Karpas-422 (cell line): ENCODE measurements at regions not wholly inside any gene's neighbourhood (a gene's known extent, or its start where the extent isn't known, plus 50 kb on each side); places are given as distances from the start of the nearest gene placed in this dataset.

Experiments
- DNase-seq: peaks from one replicate; pipeline ENCODE4 v3.0.0-alpha.2; 2015
- H2AFZ ChIP-seq: fragments of 200-600 bp; sonication (generic); 2 replicates; pipeline ENCODE4 v1.6.1; 2014; ENCODE audit warnings: antibody characterized with exemption, low read length, mixed read lengths
- H3K27ac ChIP-seq: fragments of 200-600 bp; sonication (generic); 2 replicates; pipeline ENCODE4 v1.5.1; 2014; ENCODE audit warnings: mild to moderate bottlenecking, low read length, moderate library complexity
- H3K27me3 ChIP-seq: fragments of 200-600 bp; sonication (generic); 2 replicates; pipeline ENCODE4 v1.6.1; 2014; ENCODE audit warnings: low read length, mixed read lengths
- H3K36me3 ChIP-seq: fragments of 200-600 bp; sonication (generic); 2 replicates; pipeline ENCODE4 v1.6.1; 2014; ENCODE audit warnings: low read length, mixed read lengths; ENCODE audit not compliant: insufficient read depth
- H3K4me1 ChIP-seq: fragments of 200-600 bp; sonication (generic); 2 replicates; pipeline ENCODE4 v1.6.1; 2014; ENCODE audit warnings: mild to moderate bottlenecking, low read length, mixed read lengths
- H3K4me2 ChIP-seq: fragments of 200-600 bp; sonication (generic); 2 replicates; pipeline ENCODE4 v1.6.1; 2014; ENCODE audit warnings: low read length, low read depth, mild to moderate bottlenecking; ENCODE audit not compliant: poor library complexity, severe bottlenecking
- H3K4me3 ChIP-seq: fragments of 200-600 bp; sonication (generic); 2 replicates; pipeline ENCODE4 v1.5.1; 2014; ENCODE audit warnings: mild to moderate bottlenecking, antibody characterized with exemption, low read length, mixed read lengths
- H3K79me2 ChIP-seq: fragments of 200-600 bp; sonication (generic); 2 replicates; pipeline ENCODE4 v1.6.1; 2014; ENCODE audit warnings: mild to moderate bottlenecking, low read length, mixed read lengths
- H3K9ac ChIP-seq: fragments of 200-600 bp; sonication (generic); 2 replicates; pipeline ENCODE4 v1.6.0; 2014; ENCODE audit warnings: low read length
- H3K9me2 ChIP-seq: fragments of 200-600 bp; sonication (generic), shearing (Covaris generic); replicated peaks from 2 replicates; pipeline ENCODE4 v1.6.0; 2014; ENCODE audit warnings: mild to moderate bottlenecking, low read length, moderate library complexity; ENCODE audit not compliant: insufficient read depth
- H3K9me3 ChIP-seq: fragments of 300-700, 200-600 bp; sonication (generic); 2 replicates; pipeline ENCODE4 v1.6.1; 2014; ENCODE audit warnings: low read length, mixed read lengths
- H4K20me1 ChIP-seq: fragments of 200-600 bp; sonication (generic); 2 replicates; pipeline ENCODE4 v1.6.1; 2014; ENCODE audit warnings: mild to moderate bottlenecking, antibody characterized with exemption, low read length, low read depth; ENCODE audit not compliant: insufficient read depth

DNA sequence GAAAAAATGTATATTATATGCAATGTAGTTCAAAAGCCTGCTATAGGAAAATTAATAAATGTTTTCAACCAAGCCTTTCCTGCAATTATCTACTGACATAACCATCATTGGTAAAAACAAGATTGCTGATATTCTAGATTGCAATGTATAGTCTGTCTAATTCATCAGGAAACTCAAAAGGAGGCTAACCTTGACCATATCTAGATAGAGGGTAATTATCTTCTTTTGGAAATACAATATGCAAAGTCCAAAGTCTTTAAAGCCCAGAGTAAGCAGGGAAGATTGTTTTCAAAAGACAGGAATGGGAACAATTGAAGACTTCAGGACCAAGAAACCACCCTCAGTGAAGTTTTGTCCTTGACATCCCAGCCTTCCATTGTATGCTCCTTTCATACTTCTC, 123.1 kb upstream of the GLRA2 start:
- H3K4me2 ChIP-seq, result no peak overlapping the region
- no peaks in the 10 kb centered on the region for H3K36me3 ChIP-seq
- H3K27ac ChIP-seq, result no peak overlapping the region
- H3K9me2 ChIP-seq, result no peaks in the 10 kb centered on the region
- H3K9me3 ChIP-seq, result no peaks in the 10 kb centered on the region
- no peaks in the 10 kb centered on the region for H3K27me3 ChIP-seq
- H2AFZ ChIP-seq, result no peak overlapping the region
- H3K9ac ChIP-seq, result no peak overlapping the region
- no peak for DNase-seq
- H4K20me1 ChIP-seq, result no peaks in the 10 kb centered on the region
- no peaks in the 10 kb centered on the region for H3K79me2 ChIP-seq
- peaks cover 7% of the 10 kb centered on the region for H3K4me1 ChIP-seq
- H3K4me3 ChIP-seq, result no peak overlapping the region

DNA sequence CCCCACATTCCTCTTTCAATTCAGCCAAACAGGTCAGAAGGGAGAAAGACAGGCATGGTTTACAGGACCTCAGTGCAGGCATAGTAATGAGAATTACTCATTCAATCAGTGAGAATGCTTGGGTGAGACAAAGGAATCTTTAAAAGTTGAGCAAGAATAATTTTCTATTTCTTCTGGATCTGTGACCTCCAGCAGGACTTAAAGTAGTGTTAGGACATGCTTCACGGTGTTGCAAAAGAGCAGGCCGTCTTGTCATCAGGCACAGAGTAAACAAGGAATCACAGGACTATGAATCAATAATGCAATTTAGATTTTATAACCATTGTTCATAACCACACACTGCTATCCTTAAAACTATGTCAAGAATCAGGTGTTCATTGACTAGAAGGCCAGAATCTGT, 130.6 kb upstream of the GLRA2 start:
- H3K4me3 ChIP-seq, result no peak overlapping the region
- H3K4me1 ChIP-seq, result no peaks in the 10 kb centered on the region
- no peaks in the 10 kb centered on the region for H4K20me1 ChIP-seq
- H3K9ac ChIP-seq, result no peak overlapping the region
- H3K4me2 ChIP-seq, result no peak overlapping the region
- no peaks in the 10 kb centered on the region for H3K36me3 ChIP-seq
- no peaks in the 10 kb centered on the region for H3K9me3 ChIP-seq
- H2AFZ ChIP-seq, result no peak overlapping the region
- no peaks in the 10 kb centered on the region for H3K79me2 ChIP-seq
- H3K9me2 ChIP-seq, result no peaks in the 10 kb centered on the region
- H3K27me3 ChIP-seq, result no peaks in the 10 kb centered on the region
- DNase-seq, result no peak
- no peak overlapping the region for H3K27ac ChIP-seq

DNA sequence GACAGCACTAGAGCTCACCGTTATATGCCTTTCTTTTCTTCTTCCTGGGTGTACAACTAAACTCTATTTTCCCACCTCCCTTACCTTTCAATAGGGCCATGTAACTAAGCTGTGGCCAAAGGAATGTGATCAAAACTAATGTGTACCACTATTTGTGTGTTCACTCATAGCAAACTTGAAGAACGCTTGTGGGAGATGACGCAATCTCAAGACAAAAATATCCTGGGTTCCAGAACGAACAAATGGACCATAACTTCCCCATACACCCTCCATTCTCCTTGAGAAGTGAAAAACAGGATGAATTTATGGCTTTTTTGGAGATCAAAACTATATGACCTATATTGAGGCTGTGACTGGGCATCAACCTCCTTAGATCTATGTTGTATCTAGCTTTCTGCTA, 139.7 kb upstream of the GLRA2 start:
- Histone ChIP-seq H4K20me1 (no peaks in the 10 kb centered on the region), H3K4me3 (no peak overlapping the region), H3K9ac (no peak overlapping the region), H2AFZ (no peak overlapping the region), H3K9me3 (no peaks in the 10 kb centered on the region), H3K79me2 (no peaks in the 10 kb centered on the region), H3K36me3 (no peaks in the 10 kb centered on the region), H3K27me3 (no peaks in the 10 kb centered on the region), H3K27ac (no peak overlapping the region), H3K9me2 (no peaks in the 10 kb centered on the region), H3K4me2 (no peak overlapping the region), H3K4me1 (no peaks in the 10 kb centered on the region)
- no peak for DNase-seq

DNA sequence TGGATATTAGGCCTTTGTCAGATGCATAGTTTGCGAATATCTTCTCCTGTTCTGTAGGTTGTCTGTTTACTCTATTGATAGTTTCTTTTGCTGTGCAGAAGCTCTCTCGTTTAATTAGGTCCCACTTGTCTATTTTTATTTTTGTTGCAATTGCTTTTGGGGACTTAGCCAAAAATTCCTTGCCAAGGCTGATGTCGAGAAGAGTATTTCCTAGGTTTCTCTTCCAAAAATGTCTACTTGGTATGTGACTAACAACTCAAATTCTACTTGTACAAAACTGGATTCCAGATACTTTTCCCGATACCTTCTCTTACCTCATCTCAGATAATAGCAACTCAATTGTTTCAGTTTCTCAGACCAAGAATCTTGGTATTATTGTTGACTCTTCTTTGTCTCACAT, 142.4 kb upstream of the GLRA2 start:
- no peaks in the 10 kb centered on the region for H4K20me1 ChIP-seq
- no peaks in the 10 kb centered on the region for H3K79me2 ChIP-seq
- H3K27ac ChIP-seq, result no peak overlapping the region
- no peaks in the 10 kb centered on the region for H3K9me3 ChIP-seq
- H3K36me3 ChIP-seq, result no peaks in the 10 kb centered on the region
- no peak overlapping the region for H3K4me2 ChIP-seq
- no peaks in the 10 kb centered on the region for H3K27me3 ChIP-seq
- H3K4me1 ChIP-seq, result no peaks in the 10 kb centered on the region
- H2AFZ ChIP-seq, result no peak overlapping the region
- H3K9me2 ChIP-seq, result no peaks in the 10 kb centered on the region
- no peak overlapping the region for H3K9ac ChIP-seq
- H3K4me3 ChIP-seq, result no peak overlapping the region
- DNase-seq, result no peak

DNA sequence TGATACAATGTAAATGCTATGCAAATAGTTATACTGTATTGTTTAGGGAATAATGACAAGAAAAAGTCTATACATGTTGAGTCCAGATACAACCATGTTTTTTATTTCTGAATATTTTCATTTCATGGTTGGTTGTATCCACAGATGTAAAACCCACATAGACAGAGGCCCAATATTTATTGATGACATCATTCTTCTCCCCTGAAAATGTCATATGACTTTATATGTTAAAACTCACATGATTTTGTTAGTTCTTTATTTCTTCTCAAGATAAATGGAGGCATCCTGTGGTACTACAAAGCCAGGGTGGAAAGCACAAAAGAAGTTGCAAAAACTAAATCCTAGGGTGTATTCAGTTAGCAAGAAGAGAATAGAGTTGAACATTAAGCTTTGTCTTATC, 149.3 kb upstream of the GLRA2 start:
- no peaks in the 10 kb centered on the region for H3K27me3 ChIP-seq
- no peak overlapping the region for H3K9ac ChIP-seq
- no peak for DNase-seq
- H3K4me2 ChIP-seq, result no peak overlapping the region
- no peaks in the 10 kb centered on the region for H3K79me2 ChIP-seq
- no peaks in the 10 kb centered on the region for H4K20me1 ChIP-seq
- no peaks in the 10 kb centered on the region for H3K9me2 ChIP-seq
- H2AFZ ChIP-seq, result no peak overlapping the region
- no peaks in the 10 kb centered on the region for H3K36me3 ChIP-seq
- no peaks in the 10 kb centered on the region for H3K9me3 ChIP-seq
- no peaks in the 10 kb centered on the region for H3K4me1 ChIP-seq
- no peak overlapping the region for H3K27ac ChIP-seq
- H3K4me3 ChIP-seq, result no peak overlapping the region

DNA sequence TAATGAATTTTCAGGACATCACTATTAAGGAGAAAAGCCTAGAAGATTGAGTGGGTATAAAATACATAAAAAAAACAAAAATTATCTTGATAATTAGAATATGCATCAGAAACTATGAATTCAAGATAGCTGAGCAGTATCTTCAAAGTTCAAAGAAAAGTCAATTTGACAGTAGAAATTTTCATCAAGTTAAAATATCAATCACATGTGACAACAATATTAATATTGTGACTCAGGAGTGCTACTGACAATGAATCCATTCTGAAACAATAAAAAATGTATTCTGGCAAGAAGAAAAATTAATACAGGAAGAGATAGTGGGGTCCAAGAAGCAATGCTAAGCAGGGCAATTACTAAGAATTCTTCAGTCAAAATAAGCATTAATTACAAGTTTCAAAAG, 151.9 kb upstream of the GLRA2 start:
- Histone ChIP-seq H3K27me3 (no peaks in the 10 kb centered on the region), H3K9me3 (no peaks in the 10 kb centered on the region), H4K20me1 (no peaks in the 10 kb centered on the region), H3K9me2 (no peaks in the 10 kb centered on the region), H3K4me3 (no peak overlapping the region), H3K36me3 (no peaks in the 10 kb centered on the region), H3K9ac (no peak overlapping the region), H3K4me2 (no peak overlapping the region), H3K4me1 (no peaks in the 10 kb centered on the region), H2AFZ (no peak overlapping the region), H3K27ac (no peak overlapping the region), H3K79me2 (no peaks in the 10 kb centered on the region)
- DNase-seq, result no peak

DNA sequence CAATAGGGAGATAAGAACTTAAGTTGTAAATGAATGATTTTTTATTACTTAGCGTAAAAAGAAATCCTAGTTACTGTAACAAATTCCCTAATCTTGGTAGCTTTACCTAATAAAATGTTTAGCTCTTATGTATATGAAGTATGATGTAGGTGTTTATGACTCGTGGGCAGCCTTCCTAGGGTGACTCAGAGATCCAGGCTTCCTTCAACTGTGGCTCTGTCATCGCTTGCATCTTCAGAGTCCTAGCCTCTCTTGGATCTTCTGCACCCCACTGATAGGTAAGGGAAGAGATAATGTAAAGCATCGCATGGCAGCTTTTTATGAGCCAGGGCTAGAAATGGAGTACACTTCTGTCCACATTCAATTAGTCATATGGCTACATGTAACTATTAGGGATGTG, 165.6 kb upstream of the GLRA2 start:
- no peaks in the 10 kb centered on the region for H3K9me3 ChIP-seq
- no peak overlapping the region for H3K4me2 ChIP-seq
- H3K9ac ChIP-seq, result no peak overlapping the region
- no peaks in the 10 kb centered on the region for H4K20me1 ChIP-seq
- no peaks in the 10 kb centered on the region for H3K36me3 ChIP-seq
- no peaks in the 10 kb centered on the region for H3K4me1 ChIP-seq
- DNase-seq, result no peak
- H3K27me3 ChIP-seq, result no peaks in the 10 kb centered on the region
- no peaks in the 10 kb centered on the region for H3K9me2 ChIP-seq
- no peak overlapping the region for H3K27ac ChIP-seq
- no peak overlapping the region for H2AFZ ChIP-seq
- H3K4me3 ChIP-seq, result no peak overlapping the region
- H3K79me2 ChIP-seq, result no peaks in the 10 kb centered on the region

DNA sequence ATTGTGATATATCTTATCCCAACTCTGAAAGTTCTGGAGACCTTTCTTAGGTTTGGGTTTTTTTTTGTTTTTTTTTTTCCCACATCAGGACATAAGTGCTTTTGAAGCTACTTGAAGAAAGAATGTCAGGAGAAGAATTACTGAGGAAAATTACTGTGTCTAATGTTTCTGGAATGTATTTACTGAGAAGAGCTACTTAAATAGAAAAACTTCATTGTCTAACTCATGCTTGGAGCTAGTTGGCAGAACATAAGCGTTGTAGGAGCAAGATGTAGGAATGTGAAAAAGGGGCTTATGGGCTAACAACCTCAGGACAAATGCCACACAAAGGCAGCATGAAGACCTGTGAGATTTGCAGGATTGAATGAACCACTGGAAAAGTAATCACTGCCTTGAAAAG, 166.6 kb upstream of the GLRA2 start:
- DNase-seq, result no peak
- Histone ChIP-seq H3K9me2 (0 out of 2 replicates have a peak, but pooled peaks cover 2% of the 10 kb centered on the region), H3K4me3 (no peak overlapping the region), H3K27me3 (no peaks in the 10 kb centered on the region), H3K4me1 (no peaks in the 10 kb centered on the region), H3K27ac (no peak overlapping the region), H3K36me3 (no peaks in the 10 kb centered on the region), H3K79me2 (no peaks in the 10 kb centered on the region), H2AFZ (no peak overlapping the region), H3K9ac (no peak overlapping the region), H3K9me3 (no peaks in the 10 kb centered on the region), H4K20me1 (no peaks in the 10 kb centered on the region), H3K4me2 (no peak overlapping the region)

DNA sequence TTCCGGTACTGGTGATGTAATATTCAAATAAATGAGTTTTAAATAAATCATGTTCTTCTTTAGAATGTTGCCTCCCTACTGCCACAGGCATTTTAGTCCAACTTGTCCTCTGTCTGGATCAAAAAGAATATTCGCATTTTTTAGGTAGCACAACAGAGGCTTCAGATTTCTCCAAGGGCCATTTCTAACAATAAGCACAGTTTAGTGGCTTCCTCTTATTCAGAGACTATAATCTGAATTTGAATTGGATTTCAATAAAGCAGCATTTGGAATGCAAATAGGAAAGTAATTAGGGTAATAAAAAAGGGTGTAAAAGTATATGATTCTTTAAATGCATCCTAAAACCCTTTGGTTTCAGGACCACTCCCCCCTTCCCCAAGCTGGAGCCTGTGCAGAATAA, 167.9 kb upstream of the GLRA2 start:
- Histone ChIP-seq H3K4me1 (no peaks in the 10 kb centered on the region), H3K27ac (no peak overlapping the region), H4K20me1 (no peaks in the 10 kb centered on the region), H3K4me3 (no peak overlapping the region), H3K36me3 (no peaks in the 10 kb centered on the region), H3K27me3 (no peaks in the 10 kb centered on the region), H3K79me2 (no peaks in the 10 kb centered on the region), H2AFZ (no peak overlapping the region), H3K9me2 (0 out of 2 replicates have a peak, but pooled peaks cover 2% of the 10 kb centered on the region), H3K9me3 (no peaks in the 10 kb centered on the region), H3K9ac (no peak overlapping the region), H3K4me2 (no peak overlapping the region)
- no peak for DNase-seq
